HL-60 (cell line): ENCODE measurements at regions not wholly inside any gene's neighbourhood (a gene's known extent, or its start where the extent isn't known, plus 50 kb on each side); places are given as distances from the start of the nearest gene placed in this dataset.

Experiments
- DNase-seq, 2 experiments: peaks; one replicate each; pipeline ENCODE4 v3.0.0-alpha.2; 2010 to 2020; ENCODE audit warnings: low read depth in 1 of 2, low spot score in 1 of 2
- H3K27ac ChIP-seq: fragments of 250-450 bp; sonication (Bioruptor Pico); replicated peaks from 2 replicates; pipeline ENCODE4 v1.5.1; 2020; ENCODE audit warnings: mild to moderate bottlenecking, moderate library complexity
- H3K27me3 ChIP-seq: fragments of 250-450 bp; sonication (Bioruptor Pico); 2 replicates; pipeline ENCODE4 v1.5.1; 2021; ENCODE audit warnings: mild to moderate bottlenecking, moderate library complexity; ENCODE audit not compliant: insufficient read depth, poor library complexity, severe bottlenecking
- H3K4me3 ChIP-seq: replicated peaks from 2 replicates; pipeline ENCODE4 v1.5.1; 2011; ENCODE audit warnings: mild to moderate bottlenecking, control low read depth, low read length; ENCODE audit not compliant: insufficient read depth
- GABPA ChIP-seq: IDR thresholded peaks from 2 replicates; pipeline ENCODE4 v1.6.1; 2012; ENCODE audit warnings: low read depth
- POLR2AphosphoS5 ChIP-seq: IDR thresholded peaks from 2 replicates; pipeline ENCODE4 v1.6.1; 2012; ENCODE audit warnings: low read depth
- SPI1 ChIP-seq: IDR thresholded peaks from 2 replicates; pipeline ENCODE4 v1.6.1; 2012; ENCODE audit warnings: low read depth, mild to moderate bottlenecking, borderline replicate concordance
- TF ChIP-seq, protein P1 (sequence below): IDR thresholded peaks from 2 replicates; pipeline ENCODE4 v1.6.1; 2012; ENCODE audit warnings: low read depth; ENCODE audit not compliant: insufficient replicate concordance
- TF ChIP-seq, protein P2 (sequence below): IDR thresholded peaks from one replicate; pipeline ENCODE4 v1.5.1; 2011; ENCODE audit warnings: low read length, control low read depth, inconsistent platforms; ENCODE audit not compliant: insufficient read depth

DNA sequence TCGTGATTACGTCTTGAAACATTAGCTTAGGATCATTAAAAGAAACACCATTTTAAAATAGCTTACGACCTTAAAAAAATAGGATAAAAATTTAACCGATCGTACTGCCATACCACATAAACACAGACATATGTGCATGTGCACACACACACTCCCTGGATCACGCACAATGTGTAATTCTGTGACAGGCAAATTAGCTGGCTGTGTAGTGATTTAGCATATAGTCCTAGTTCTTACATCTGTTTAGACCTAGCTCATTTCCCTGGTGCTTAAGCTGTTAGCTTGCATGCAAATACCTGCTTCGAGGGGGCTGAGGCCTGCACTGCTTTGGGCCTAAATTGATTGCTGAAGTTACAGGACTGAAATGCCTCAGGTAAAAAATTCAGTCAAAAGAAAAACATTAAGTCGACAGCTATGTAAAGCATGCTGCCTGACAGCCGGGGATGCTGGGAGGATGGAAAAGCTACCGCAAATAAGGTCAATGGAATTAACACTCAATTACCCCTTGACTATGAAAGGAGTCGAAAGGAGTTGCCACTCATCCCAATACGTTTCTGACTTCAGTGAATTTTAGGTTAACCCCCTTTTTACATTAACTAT is 267.1 kb upstream of the FZD8 start:
- Histone ChIP-seq H3K27ac (no peak overlapping the region), H3K27me3 (no peaks in the 10 kb centered on the region), H3K4me3 (no peak overlapping the region)
- no peak for DNase-seq
- TF ChIP-seq, protein P1, sequence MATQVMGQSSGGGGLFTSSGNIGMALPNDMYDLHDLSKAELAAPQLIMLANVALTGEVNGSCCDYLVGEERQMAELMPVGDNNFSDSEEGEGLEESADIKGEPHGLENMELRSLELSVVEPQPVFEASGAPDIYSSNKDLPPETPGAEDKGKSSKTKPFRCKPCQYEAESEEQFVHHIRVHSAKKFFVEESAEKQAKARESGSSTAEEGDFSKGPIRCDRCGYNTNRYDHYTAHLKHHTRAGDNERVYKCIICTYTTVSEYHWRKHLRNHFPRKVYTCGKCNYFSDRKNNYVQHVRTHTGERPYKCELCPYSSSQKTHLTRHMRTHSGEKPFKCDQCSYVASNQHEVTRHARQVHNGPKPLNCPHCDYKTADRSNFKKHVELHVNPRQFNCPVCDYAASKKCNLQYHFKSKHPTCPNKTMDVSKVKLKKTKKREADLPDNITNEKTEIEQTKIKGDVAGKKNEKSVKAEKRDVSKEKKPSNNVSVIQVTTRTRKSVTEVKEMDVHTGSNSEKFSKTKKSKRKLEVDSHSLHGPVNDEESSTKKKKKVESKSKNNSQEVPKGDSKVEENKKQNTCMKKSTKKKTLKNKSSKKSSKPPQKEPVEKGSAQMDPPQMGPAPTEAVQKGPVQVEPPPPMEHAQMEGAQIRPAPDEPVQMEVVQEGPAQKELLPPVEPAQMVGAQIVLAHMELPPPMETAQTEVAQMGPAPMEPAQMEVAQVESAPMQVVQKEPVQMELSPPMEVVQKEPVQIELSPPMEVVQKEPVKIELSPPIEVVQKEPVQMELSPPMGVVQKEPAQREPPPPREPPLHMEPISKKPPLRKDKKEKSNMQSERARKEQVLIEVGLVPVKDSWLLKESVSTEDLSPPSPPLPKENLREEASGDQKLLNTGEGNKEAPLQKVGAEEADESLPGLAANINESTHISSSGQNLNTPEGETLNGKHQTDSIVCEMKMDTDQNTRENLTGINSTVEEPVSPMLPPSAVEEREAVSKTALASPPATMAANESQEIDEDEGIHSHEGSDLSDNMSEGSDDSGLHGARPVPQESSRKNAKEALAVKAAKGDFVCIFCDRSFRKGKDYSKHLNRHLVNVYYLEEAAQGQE, result no peak
- TF ChIP-seq POLR2AphosphoS5 (no peak), SPI1 (no peak), GABPA (no peak)
- TF ChIP-seq, protein P2, sequence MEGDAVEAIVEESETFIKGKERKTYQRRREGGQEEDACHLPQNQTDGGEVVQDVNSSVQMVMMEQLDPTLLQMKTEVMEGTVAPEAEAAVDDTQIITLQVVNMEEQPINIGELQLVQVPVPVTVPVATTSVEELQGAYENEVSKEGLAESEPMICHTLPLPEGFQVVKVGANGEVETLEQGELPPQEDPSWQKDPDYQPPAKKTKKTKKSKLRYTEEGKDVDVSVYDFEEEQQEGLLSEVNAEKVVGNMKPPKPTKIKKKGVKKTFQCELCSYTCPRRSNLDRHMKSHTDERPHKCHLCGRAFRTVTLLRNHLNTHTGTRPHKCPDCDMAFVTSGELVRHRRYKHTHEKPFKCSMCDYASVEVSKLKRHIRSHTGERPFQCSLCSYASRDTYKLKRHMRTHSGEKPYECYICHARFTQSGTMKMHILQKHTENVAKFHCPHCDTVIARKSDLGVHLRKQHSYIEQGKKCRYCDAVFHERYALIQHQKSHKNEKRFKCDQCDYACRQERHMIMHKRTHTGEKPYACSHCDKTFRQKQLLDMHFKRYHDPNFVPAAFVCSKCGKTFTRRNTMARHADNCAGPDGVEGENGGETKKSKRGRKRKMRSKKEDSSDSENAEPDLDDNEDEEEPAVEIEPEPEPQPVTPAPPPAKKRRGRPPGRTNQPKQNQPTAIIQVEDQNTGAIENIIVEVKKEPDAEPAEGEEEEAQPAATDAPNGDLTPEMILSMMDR, result no peak

DNA sequence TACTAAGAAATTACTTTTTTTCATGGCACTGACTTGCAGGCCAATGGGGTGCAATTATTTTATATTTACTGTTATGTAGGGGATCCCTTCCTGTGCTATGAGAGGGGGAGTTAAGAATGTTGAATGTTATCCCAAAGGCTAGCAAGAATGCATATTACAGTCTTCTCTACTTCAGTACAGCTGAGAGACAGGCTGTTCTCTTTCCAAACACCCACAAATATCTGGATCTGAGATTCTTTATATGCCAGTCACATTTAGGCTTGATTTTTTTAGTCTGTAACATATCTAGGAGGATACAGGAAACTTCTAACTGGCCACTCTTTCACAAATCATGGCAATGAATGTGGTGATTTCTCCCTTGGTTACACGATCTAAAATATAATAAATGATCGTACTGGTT is 266.4 kb upstream of the FZD8 start:
- Histone ChIP-seq H3K4me3 (no peak overlapping the region), H3K27me3 (no peaks in the 10 kb centered on the region)
- no peak for TF ChIP-seq GABPA
- TF ChIP-seq, protein P2, result no peak
- TF ChIP-seq SPI1, result no peak
- no peak for TF ChIP-seq POLR2AphosphoS5
- TF ChIP-seq, protein P1, result no peak

DNA sequence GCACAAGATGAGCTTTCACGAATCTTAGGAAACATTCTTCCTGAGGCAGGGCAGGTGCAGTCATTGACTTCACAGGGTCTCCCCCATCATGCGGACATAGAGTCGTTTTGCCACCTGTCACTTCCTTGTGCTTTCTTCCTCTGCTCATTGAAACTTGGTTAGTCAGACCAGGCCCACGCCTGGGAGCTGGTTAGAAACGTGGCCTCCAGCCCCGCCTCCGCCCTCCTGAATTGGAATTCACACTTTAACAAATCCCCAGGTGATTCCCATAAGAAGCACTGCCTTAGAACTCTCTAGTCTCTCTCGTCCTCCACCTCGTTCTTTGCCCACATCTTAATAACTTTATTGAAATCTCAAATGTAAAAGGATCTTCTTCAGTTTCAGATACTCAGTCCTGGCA is 265.5 kb upstream of the FZD8 start:
- H3K27me3 ChIP-seq, result no peaks in the 10 kb centered on the region
- H3K4me3 ChIP-seq, result no peak overlapping the region
- TF ChIP-seq, protein P2, result no peak
- TF ChIP-seq POLR2AphosphoS5 (no peak), GABPA (no peak), SPI1 (no peak)
- TF ChIP-seq, protein P1, result no peak
- DNase-seq, result no peak
- H3K27ac ChIP-seq, result no peak overlapping the region

More for the DNA sequence above, 266.4 kb upstream of the FZD8 start:
- H3K27ac ChIP-seq, result no peak overlapping the region
- no peak for DNase-seq
